ENCODE measurements at regions not wholly inside any gene's neighbourhood (a gene's known extent, or its start where the extent isn't known, plus 50 kb on each side); places are given as distances from the start of the nearest gene placed in this dataset.

DNA sequence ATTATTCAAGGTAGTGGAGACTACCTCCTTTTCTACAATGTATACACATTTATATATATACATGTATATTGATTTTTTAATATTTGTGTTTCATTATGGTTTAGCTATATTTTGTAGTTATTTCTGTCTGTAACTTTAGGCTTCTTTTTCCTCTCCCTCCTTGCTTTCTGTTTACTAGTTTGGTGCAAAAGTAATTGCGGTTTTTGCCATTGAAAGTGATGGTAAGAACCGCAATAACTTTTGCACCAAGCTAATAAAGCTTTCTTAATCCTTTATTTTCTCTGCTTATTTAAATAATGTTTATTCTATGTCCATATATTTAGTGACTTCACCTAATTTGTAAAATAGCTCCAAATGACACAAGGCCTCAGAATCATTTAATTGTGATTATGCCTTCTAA lies 195.3 kb upstream of the PLSCR5 start:
- H3K4me3 ChIP-seq (ENCODE audit: low read depth, low read length) = no peak overlapping the region
- ChIA-PET CTCF (interaction anchor here (0.6 kb wide), 1 partner anchor 1037 kb away, joined by 3 read pairs; no protein-coding TSS in a partner anchor), POLR2A (no interaction called here)
- no peaks in the 10 kb centered on the region for H3K27me3 ChIP-seq (ENCODE audit: control insufficient read depth, insufficient read depth, low read length)
- no peaks in the 10 kb centered on the region for H3K36me3 ChIP-seq (ENCODE audit: control insufficient read depth, insufficient read depth, low read length)
- no peak for DNase-seq (ENCODE audit: low read depth)
- TF ChIP-seq, protein P1, sequence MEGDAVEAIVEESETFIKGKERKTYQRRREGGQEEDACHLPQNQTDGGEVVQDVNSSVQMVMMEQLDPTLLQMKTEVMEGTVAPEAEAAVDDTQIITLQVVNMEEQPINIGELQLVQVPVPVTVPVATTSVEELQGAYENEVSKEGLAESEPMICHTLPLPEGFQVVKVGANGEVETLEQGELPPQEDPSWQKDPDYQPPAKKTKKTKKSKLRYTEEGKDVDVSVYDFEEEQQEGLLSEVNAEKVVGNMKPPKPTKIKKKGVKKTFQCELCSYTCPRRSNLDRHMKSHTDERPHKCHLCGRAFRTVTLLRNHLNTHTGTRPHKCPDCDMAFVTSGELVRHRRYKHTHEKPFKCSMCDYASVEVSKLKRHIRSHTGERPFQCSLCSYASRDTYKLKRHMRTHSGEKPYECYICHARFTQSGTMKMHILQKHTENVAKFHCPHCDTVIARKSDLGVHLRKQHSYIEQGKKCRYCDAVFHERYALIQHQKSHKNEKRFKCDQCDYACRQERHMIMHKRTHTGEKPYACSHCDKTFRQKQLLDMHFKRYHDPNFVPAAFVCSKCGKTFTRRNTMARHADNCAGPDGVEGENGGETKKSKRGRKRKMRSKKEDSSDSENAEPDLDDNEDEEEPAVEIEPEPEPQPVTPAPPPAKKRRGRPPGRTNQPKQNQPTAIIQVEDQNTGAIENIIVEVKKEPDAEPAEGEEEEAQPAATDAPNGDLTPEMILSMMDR (IDR thresholded peaks at IDR 0.05; ENCODE audit: insufficient read depth, low read depth, low read length) = no peak

DNA sequence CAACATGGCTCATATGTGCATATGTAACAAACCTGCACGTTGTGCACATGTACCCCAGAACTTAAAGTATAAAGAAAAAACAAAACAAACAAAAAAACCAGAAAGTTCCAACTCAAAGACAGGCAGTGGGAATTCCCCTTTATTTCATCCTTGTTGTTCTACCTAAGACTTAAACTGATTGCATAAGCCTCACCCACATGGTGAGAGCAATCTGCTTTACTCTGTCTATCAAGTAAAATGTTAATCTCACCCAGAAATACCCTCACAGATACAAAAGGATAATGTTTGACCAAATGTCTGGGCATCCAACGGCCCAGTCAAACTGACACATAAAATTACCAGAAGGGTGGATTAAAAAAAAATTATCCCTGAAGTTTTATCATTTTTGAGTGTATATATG lies 190.9 kb upstream of the PLSCR5 start:
- no peak for DNase-seq (ENCODE audit: low read depth)
- TF ChIP-seq, protein P1 (IDR thresholded peaks at IDR 0.05; ENCODE audit: insufficient read depth, low read depth, low read length) = no peak
- Histone ChIP-seq H3K4me3 (ENCODE audit: low read depth, low read length) (no peak overlapping the region), H3K36me3 (ENCODE audit: control insufficient read depth, insufficient read depth, low read length) (no peaks in the 10 kb centered on the region), H3K27me3 (ENCODE audit: control insufficient read depth, insufficient read depth, low read length) (no peaks in the 10 kb centered on the region)
- POLR2A ChIA-PET = no interaction called here
- CTCF ChIA-PET = no interaction called here

DNA sequence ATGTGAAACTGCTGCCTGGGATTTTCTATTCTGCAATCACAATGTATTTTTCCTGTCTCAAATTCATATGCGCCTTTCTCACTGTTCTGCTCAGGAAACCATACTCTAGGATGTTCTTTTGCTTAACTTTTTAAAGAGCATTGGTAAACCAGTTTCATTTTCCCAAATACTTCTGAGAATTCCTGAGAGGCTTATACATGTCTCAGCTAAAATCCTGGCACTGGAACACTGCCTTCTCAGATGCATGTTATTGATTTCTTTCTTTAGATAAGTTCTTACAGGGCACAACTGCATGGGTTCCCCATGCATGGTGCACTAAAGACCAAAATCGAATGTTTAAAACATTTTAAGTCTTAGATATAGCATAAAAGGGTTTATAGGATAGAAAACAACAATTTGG lies 178.3 kb upstream of the PLSCR5 start:
- no peak overlapping the region for H3K4me3 ChIP-seq (ENCODE audit: low read depth, low read length)
- no peaks in the 10 kb centered on the region for H3K27me3 ChIP-seq (ENCODE audit: control insufficient read depth, insufficient read depth, low read length)
- H3K36me3 ChIP-seq (ENCODE audit: control insufficient read depth, insufficient read depth, low read length) = no peaks in the 10 kb centered on the region
- ChIA-PET CTCF (no interaction called here), POLR2A (no interaction called here)
- TF ChIP-seq, protein P1 (IDR thresholded peaks at IDR 0.05; ENCODE audit: insufficient read depth, low read depth, low read length) = no peak
- no peak for DNase-seq (ENCODE audit: low read depth)

DNA sequence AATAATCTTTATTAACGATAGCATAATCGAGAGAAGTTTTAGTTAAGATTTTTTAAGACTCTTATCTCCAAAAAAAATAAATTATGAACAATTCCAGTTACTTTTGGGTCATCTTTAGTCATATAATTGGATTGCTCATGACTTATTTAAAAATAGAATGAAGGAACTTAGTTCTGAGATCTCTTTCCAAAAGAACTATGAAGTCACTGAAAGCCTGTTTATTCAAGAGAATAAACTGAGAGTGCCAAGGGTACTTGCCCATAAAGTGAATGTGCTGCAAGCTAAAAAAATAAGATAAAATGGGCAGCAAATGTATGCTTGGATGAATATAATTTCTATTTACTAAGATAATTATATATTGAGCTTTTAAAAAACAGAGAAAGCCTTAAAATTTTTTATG lies 176.5 kb upstream of the PLSCR5 start:
- CTCF ChIA-PET = no interaction called here
- Histone ChIP-seq H3K4me3 (ENCODE audit: low read depth, low read length) (no peak overlapping the region), H3K27me3 (ENCODE audit: control insufficient read depth, insufficient read depth, low read length) (no peaks in the 10 kb centered on the region), H3K36me3 (ENCODE audit: control insufficient read depth, insufficient read depth, low read length) (no peaks in the 10 kb centered on the region)
- TF ChIP-seq, protein P1 (IDR thresholded peaks at IDR 0.05; ENCODE audit: insufficient read depth, low read depth, low read length) = no peak
- DNase-seq (ENCODE audit: low read depth) = no peak
- POLR2A ChIA-PET = interaction anchor here (0.5 kb wide), 1 partner anchor 358 kb away, joined by 3 read pairs; no protein-coding TSS in a partner anchor

DNA sequence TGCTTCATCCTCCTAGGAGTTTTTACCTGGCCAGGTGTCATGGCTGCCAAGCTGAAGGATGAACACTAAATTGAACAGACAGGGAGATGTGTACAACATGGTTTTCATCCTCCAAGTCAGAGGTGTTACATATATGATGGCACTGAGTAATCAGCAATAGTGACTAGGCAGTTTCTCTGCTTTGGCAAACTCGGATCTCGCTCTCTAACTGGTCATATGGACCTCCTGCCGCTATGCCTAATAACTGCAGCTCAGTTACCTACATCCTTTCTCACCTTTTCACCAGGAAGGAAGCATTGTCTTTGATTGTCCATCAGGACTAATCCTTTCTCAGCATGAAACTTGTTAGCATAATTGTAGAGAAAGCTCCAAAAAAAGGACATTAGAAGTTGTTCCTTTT lies 175.9 kb upstream of the PLSCR5 start:
- DNase-seq (ENCODE audit: low read depth) = no peak
- no peak overlapping the region for H3K4me3 ChIP-seq (ENCODE audit: low read depth, low read length)
- POLR2A ChIA-PET = no interaction called here
- TF ChIP-seq, protein P1 (IDR thresholded peaks at IDR 0.05; ENCODE audit: insufficient read depth, low read depth, low read length) = no peak
- H3K36me3 ChIP-seq (ENCODE audit: control insufficient read depth, insufficient read depth, low read length) = no peaks in the 10 kb centered on the region
- CTCF ChIA-PET = no interaction called here
- no peaks in the 10 kb centered on the region for H3K27me3 ChIP-seq (ENCODE audit: control insufficient read depth, insufficient read depth, low read length)
